H4 (cell line): ENCODE measurements at regions not wholly inside any gene's neighbourhood (a gene's known extent, or its start where the extent isn't known, plus 50 kb on each side); places are given as distances from the start of the nearest gene placed in this dataset.
A peak's percentile ranks its signal among the peaks of the same experiment; 100 is the strongest.
"Not testable (repeated sequence)": the region's sequence is repeated elsewhere in the genome, so short reads cannot be mapped to it uniquely, and the experiment has no call there.

Experiments used
- DNase-seq: peaks from one replicate; pipeline ENCODE4 v3.0.0-alpha.2; 2015; ENCODE audit warnings: low spot score

DNA sequence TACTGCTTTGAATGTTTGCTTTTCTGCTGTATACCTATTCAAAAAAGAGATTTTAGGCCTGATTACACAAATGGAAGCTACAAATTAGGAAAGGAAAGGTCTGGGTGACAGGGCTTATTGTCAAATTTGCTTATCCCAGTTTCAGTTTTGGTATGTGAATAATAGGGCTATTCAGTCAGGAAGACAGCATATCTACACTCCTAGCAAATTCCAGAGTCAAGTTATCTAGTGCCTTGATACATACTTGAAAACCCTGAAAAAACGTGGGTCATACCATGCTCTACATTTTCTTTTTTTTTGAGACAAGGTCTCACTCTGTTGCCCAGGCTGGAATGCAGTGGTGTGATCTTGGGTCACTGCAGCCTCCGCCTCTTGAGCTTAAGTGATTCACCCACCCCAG lies 59.2 kb upstream of the CCDC180 start:
- DNase-seq: not testable (repeated sequence)

DNA sequence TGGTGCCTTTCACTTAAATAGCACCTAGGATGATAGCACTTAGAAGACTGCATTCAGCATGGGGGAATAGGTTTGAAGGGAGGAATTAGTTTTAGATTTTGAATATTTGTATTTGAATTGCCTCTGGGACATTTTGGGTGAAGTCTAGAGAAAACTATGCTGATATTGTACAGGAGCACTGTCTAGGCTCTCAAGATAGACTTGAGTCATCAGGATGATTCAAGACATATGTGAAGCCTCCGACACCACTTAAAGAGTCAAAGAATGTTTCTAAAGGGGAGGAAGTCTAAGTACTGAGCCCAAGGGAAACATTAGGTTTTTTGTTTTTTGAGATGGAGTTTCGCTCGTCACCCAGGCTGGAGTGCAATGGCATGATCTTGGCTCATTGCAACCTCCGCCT lies 63.9 kb upstream of the CCDC180 start:
- no peak for DNase-seq

DNA sequence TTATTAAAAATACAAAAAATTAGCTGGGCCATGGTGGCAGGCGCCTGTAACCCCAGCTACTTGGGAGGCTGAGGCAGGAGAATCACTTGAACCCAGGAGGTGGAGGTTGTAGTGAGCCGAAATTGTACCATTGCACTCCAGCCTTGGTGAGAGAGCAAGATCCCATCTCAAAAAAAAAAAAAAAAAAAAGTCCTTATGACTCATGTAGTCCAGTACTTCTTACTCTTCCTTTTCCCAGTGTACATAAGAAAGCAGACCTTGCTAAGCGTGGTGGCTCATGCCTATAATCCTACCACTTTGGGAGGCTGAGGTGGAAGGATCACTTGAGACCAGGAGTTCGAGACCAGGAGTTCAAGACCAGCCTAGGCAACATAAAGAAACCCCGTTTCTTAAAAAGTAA lies 66.0 kb upstream of the CCDC180 start:
- not testable (repeated sequence) for DNase-seq

DNA sequence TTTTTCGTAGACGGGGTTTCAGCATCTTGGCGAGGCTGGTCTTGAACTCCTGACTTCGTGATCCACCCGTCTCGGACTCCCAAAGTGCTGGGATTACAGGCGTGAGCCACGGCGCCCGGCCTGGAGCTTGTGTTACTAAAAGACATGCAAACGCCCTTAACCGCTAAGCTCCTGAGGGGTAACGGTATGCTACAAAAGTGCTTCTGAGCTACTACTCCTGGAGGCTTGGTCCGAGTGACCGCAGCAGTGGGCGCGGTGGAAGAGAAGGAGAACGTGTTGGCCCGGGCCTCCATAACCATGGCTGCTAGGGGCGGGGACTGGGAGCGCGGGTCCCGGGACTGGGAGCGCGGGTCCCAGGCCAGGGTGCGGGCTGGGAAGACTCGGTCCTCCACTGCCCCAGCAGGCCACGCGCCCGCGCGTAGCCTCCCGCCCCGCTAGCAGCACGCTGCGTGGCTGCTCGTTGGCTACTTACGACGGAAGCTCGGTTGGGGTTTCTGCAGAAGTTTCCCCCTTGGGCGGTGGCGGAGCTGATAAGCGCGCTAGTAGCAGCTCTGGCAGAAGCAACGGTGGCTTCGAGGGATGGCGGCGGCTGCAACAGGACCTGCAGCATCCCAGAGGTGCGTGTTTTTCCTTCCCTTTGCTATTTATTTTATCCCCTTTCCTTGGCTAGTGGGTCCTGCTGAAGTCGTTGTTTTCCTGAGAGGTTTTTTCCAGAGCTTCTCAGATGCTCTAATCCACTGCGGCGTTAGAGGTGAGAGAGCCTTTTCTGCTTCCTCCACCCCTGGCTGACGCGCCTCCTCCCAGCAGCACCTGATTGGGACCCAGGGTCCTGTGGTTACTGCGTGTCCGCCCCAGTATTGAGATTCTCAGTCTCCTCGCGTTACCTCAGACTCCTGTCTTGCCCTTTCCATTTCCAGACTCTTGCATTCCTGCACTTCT lies 69.2 kb upstream of the CCDC180 start:
- DNase-seq: peak; percentile 78

DNA sequence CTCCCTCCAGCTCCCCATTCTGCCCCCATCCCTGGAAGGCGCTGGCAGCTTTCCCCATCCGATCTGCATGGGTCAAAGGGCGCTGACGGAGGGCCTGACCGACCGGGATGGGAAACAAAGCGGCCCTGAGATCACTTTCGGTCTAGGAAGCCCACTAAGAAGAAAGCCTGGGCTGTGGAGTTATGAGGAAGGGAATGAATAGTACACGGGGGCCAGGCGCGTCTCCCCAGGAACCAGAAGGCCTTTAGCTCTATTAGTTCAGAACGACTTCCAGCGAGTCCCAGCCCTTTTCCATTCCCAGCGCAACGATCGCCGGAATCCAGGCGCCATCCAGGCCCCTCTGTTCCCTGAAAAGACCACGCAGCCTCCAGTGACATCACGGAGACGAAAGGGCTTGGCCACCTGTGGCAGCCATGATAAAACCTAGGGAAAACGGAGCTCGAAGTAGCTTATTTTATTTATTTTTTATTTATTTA lies 70.1 kb upstream of the CCDC180 start:
- no peak for DNase-seq

DNA sequence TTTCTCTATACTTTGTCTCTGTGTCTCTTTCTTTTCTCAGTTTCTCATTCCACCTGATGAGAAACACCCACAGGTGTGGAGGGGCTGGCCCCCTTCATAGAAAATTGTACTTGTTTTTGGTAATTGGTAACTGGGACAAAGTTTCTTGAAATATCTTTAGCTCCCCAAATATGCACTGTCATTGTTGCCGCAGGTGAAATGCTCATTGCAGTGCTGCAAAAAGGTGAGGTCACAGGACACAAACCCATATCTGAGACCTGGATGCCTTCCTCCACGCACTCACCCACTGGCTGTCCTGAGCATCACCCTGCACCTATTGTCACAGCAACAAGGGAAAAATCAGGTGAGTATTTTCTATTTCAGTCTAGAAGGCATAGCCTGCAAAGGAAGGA lies 74.5 kb upstream of the CCDC180 start:
- DNase-seq: not testable (repeated sequence)

DNA sequence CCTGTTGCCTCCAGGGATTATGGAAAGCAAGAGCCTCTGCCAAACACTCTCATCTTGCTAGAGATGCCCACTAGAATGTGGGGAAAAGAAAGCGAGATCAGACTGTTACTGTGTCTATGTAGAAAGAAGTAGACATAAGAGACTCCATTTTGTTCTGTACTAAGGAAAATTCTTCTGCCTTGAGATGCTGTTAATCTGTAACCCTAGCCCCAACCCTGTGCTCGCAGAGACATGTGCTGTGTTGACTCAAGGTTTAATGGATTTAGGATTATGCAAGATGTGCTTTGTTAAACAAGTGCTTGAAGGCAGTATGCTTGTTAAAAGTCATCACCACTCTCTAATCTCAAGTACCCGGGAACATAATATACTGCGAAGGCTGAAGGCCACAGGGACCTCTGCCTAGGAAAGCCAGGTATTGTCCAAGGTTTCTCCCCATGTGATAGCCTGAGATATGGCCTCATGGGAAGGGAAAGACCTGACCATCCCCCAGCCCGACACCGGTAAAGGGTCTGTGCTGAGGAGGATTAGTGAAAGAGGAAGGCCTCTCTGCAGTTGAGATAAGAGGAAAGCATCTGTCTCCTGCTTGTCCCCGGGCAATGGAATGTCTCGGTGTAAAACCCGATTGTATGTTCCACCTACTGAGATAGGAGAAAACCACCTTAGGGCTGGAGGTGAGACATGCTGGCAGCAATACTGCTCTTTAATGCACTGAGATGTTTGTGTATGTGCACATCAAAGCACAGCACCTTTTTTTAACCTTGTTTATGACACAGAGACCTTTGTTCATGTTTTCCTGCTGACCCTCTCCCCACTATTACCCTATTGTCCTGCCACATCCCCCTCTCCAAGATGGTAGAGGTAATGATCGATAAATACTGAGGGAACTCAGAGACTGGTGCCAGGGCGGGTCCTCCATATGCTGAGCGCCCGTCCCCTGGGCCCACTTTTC lies 75.1 kb upstream of the CCDC180 start:
- not testable (repeated sequence) for DNase-seq

DNA sequence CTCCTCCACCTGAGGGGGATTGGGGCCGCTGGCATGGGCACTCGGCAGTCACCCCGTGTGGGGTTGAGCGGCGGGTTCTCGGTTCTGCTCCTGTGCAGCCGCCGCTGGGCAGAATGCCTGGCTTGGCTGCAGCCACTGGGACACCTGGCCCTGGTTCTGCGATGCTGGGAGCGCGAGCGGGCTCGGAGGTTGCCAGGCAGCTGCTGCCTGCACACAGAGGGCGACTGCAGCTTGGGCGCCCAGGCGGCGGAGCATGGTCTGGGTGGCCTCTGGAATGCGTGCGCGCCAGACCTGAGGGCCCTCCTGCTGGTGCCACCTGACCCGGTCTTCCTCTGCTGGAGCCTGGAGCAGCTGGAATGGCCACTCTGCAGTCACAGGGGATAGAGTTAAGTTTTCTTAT lies 85.1 kb upstream of the CCDC180 start:
- not testable (repeated sequence) for DNase-seq

DNA sequence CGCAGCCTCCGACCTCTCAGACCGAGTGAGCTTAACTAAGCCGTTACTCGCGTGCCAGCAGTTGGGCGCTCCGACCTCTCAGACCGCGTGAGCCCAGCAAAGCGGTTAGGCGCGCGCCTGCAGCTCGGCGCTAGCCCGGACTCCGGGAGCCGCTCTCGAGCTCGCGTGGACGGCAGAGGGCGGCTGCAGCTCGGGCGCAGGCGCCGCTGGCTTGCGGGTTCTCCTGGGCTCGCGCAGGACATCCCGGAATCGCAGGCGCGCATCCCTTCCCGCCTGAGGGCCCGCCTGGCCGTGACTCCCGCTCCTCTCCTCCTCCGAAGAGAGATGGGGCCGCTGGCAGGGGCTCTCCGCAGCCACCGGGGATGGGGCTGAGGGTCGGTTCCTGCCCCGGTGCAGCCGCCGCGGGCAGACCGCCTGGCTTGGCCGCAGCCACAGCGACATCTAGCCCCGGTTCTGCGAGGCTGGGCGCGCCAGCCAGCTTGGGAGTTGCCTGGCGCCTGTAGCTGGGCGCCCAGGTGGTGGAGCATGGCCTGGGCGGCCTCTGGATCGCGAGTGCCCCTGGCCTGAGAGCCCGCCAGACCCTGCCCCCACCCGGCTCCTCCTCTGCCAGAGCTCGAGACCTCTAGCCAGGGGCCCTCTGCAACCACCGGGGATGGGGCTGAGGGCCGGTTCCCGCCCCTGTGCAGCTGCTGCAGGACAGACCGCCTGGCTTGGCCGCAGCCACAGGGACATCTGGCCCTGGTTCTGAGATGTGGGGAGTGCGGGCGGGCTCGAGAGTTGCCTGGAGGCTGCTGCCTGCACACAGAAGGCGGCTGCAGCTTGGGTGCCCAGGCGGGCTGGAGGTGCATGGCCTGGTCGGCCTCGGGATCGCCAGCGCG lies 85.7 kb upstream of the CCDC180 start:
- DNase-seq: not testable (repeated sequence)

DNA sequence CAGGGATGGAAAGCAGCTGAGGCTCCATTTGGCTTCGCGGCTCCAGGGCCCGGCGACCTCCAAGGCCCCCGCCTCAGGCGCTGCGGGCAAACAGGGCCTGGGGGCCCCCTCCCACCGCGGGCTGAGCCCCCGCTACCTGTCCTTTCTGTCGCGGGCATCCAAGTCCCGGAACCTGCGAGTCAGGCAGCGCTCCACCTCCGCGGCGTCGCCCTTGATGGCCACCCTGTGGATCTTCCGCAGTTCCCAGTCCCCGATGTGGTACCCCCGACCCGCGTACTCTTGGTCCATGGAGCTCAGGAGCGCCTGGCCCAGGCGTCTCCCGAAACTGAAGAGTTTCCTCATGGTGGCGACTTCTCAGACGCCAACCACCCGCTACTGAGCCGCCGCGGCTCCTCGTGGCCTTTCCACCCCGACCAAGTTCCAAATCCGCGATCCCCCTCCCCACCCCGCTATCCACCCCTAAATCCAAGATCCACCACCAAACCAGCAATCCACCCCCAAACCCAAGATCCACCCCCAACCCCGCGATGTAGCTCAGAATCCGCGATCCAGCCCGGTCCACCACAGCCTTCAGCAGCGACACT lies 86.5 kb upstream of the CCDC180 start:
- DNase-seq: no peak

DNA sequence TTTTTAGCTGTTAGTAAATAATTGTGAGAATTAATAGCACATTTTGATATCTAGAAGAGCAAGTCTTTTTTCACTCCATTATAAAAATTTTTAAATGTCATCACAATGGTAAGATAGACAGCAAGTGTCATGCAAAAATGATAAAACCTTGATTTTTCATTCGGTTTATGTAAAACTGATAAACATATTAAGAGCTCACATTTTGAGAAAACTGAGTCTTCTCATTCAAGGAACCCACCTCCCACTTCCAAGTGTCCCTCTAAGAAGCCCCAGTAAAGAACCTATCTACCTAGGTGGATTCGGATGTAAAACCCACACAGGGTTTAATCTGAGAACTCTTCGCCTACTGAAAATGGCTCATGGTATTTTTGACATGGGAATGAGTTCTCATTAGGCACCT lies 87.1 kb upstream of the CCDC180 start:
- DNase-seq: not testable (repeated sequence)

DNA sequence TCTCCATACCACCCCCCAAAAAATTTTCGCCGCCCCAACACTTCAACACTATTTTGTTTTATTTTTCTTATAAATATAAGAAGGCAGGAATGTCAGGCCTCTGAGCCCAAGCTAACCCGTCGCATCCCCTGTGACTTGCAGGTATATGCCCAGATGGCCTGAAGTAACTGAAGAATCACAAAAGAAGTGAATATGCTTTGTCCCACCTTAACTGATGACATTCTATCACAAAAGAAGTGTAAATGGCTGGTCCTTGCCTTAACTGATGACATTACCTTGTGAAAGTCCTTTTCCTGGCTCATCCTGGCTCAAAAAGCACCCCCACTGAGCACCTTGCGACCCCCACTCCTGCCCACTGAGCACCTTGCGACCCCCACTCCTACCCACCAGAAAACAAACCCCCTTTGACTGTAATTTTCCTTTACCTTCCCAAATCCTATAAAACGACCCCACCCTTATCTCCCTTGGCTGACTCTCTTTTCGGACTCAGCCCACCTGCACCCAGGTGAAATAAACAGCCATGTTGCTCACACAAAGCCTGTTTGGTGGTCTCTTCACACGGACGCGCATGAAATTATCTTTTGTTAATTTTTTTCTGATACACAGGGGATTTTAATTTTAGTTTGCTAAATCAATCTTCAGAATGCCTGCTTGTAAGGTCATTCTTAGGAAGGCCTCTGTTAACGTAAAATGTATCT lies 87.9 kb upstream of the CCDC180 start:
- not testable (repeated sequence) for DNase-seq

DNA sequence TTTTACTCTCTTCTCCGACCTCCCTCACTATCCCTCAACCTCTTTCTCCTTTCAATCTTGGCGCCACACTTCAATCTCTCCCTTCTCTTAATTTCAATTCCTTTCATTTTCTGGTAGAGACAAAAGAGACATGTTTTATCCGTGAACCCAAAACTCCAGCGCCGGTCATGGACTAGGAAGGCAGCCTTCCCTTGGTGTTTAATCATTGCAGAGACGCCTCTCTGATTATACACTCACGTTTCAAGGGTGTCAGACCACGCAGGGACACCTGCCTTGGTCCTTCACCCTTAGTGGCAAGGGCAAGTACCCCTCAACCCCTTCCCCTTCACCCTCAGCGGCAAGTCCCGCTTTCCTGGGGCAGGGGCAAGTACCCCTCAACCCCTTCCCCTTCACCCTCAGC lies 92.3 kb upstream of the CCDC180 start:
- not testable (repeated sequence) for DNase-seq

DNA sequence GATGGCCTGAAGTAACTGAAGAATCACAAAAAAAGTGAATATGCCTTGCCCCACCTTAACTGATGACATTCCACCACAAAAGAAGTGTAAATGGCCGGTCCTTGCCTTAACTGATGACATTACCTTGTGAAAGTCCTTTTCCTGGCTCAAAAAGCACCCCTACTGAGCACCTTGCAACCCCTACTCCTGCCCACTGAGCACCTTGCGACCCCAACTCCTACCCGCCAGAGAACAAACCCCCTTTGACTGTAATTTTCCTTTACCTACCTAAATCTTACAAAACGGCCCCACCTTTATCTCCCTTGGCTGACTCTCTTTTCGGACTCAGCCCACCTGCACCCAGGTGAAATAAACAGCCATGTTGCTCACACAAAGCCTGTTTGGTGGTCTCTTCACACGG lies 92.9 kb upstream of the CCDC180 start:
- not testable (repeated sequence) for DNase-seq

DNA sequence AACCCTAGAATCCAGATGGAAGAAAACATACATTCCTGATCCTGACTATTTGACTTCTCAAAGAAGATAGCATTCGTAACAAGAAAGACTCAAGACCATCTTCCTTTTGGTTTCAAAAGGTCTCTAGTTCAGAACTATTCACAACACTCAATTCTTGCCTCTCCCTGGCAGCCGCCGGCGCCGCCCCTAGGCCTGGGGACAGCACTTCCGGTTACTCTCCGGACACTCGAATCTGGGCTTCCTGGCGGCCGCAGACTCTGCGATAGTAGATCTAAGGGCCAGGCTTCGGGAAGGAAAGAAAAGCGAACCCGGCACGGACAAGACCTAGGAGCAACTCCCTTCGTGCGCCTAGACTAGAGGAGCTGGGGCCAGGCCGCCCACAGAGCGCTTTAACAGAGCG lies 107.8 kb upstream of the CCDC180 start:
- not testable (repeated sequence) for DNase-seq

DNA sequence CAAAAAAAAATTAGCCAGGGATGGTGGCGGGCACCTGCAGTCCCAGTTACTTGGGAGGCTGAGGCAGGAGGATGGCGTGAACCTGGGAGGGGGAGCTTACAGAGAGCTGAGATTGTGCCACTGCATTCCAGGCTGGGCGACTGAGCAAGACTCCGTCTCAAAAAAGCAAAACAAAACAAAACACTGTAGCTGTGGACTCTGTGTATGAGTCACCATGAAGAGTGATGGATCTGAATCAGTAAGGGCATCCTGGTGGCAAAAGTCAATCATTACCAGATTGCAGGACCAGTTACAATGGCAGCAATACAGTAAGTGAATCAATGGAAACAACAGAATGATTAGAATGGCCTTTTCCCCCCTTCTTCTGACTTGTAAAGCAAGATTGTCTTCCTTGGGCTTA lies 113.7 kb upstream of the CCDC180 start:
- DNase-seq: not testable (repeated sequence)

DNA sequence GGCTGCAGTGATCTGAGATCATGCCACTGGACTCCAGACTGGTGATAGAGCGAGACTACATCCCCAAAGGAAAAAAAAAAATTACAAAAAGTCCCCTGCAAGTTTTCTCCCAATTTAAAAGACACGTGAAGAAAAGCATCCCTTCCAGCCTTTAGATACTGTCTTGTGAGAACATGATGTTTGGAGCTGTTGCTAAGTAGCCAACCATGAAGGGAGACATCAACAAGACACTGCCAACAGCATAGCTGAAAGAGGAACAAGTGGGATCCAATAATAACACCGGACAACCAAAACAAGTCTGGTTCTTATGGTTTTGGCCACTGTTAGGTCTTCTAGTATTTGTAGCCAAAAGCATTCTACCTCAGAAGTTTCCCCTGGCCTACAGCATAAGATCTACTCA lies 118.9 kb upstream of the CCDC180 start:
- DNase-seq: no peak

DNA sequence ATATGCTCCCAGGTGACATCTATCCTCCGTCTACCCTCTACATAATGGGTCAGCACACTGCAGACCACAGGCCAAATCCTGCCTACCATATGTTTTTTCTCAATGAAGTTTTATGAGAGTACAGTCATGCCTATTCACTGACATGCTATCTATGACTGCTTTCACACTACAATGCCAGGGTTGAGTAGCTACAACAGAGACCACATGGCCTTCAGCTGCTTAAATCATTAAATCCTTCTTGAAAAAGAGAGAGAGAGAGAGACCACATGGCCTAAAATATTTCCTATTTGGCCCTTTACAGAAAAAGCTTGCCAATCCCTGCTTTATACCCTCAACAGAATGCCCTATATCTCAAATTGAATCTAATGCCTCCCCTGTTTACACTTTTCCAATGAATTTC lies 119.8 kb upstream of the CCDC180 start:
- not testable (repeated sequence) for DNase-seq

DNA sequence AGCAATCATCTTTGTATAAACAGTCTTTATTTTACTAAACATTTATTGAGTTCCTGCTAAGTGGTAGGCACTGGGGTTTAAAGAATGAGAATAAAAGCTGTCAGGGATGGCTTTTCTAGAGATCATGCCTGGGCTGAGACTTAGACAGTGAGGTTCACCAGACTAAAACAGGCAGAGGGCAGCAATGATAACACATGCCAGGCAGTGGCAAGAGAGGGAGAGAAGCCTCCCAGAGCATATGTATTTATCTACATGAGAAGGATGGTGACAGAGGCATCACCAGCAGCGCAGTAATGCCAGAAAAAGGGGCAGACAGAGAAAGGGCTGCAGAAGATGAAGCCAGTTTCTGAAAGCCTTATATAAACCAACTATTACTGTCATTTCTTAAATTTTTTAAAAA lies 121.0 kb upstream of the CCDC180 start:
- DNase-seq: no peak

DNA sequence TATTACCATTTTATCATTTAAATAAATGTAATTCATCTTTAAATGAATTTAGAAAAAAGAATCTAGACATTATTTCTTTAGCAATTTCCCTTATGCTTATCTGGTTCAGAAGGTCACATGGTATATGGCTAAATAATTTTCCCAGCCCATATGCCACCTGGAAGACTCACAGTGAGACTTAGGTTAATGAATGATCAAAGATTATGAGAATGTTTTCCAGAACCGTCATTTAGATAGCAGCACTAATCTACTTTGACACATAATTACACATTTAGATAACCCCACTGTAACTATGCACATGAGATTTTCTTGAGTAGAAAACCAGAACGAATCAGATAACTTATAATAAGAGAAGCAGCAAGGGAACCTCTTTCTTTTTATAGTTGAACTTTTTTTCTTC lies 124.9 kb upstream of the CCDC180 start:
- DNase-seq: not testable (repeated sequence)
